Activated CD8-positive, alpha-beta memory T cell treated with anti-CD3 and anti-CD28 coated beads for 36 hours (primary cell): ENCODE measurements at regions not wholly inside any gene's neighbourhood (a gene's known extent, or its start where the extent isn't known, plus 50 kb on each side); places are given as distances from the start of the nearest gene placed in this dataset.

ENCODE experiments used
- CTCF ChIA-PET: fragments of 350-600 bp; sonication (Branson Sonifier 250); formaldehyde crosslinking; loops from one replicate; lab custom pipeline; 2021; ENCODE audit warnings: antibody characterized with exemption; lab: Charles Lee
- POLR2A ChIA-PET: fragments of 350-600 bp; sonication (Branson Sonifier 250); formaldehyde crosslinking; loops from one replicate; lab custom pipeline; 2021; ENCODE audit warnings: antibody characterized with exemption; lab: Charles Lee

- CTCF ChIA-PET: no interaction called here
- POLR2A ChIA-PET: no interaction called here
Observed at GRCh38 chr1:219806020-219806419, 122.3 kb downstream of the SLC30A10 start.

GRCh38 chr1:219805191-219805590 lies 123.2 kb downstream of the SLC30A10 start:
- CTCF ChIA-PET: no interaction called here
- POLR2A ChIA-PET: no interaction called here

DNA sequence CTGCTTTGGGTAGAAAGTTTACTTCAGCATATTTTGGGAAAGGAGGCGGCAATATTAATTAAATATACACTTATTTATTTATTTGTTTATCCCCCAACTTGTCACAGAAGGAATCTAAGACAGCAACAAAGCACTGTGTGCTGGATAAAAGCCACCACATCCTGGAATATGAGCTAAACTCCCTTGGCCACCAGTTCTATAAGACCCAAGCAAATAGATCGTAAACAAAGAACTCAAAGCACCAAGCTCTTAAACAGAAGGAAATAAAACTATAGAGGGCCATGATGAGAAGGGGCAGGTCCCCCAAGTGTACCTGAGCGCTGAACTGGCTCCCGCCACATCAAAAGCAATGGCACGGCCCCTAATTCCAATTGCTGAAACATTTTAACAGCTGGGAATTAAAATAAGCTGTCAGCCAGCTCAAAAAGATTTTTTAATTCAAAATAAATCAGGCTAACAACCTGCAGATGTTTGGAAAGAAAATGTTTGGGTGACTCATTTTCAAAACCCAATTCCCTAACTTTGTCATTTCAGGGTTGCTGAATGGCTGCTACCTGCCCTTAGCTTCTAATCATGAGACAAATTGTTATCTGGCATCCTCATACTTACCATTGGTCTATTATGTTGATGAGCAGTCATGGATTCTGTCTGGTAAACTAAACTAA lies 127.1 kb downstream of the SLC30A10 start:
- CTCF ChIA-PET: interaction anchor here (0.7 kb wide), 1 partner anchor 734 kb away, joined by 4 read pairs; no protein-coding TSS in a partner anchor
- POLR2A ChIA-PET: no interaction called here

GRCh38 chr1:219798283-219799030 lies 129.9 kb downstream of the SLC30A10 start:
- CTCF ChIA-PET: no interaction called here
- POLR2A ChIA-PET: no interaction called here

DNA sequence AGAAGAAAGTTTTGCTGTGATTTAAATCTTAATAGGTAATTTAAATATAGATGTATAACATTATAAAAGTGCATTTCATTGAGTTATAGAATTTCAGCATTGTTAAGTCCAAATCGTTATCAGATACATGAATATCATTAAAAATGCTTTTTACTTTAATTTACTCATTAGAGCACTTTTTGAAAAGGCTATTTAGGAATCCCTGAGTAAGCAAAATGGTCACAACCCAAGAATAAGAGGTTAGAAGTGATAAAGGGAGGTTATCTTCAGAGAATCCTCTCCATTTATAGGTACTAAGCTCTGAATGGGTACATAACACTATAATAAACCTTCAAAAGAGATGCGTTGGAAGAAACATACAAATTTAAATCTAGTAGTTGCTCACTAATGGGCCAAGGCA lies 130.7 kb downstream of the SLC30A10 start:
- ChIA-PET CTCF (no interaction called here), POLR2A (no interaction called here)

GRCh38 chr1:219797009-219797408 lies 131.3 kb downstream of the SLC30A10 start:
- ChIA-PET CTCF (no interaction called here), POLR2A (no interaction called here)

GRCh38 chr1:219795363-219795917 lies 132.9 kb downstream of the SLC30A10 start:
- POLR2A ChIA-PET: no interaction called here
- CTCF ChIA-PET: no interaction called here

GRCh38 chr1:219794085-219794743 lies 134.1 kb downstream of the SLC30A10 start:
- POLR2A ChIA-PET: no interaction called here
- CTCF ChIA-PET: no interaction called here

GRCh38 chr1:219792337-219793021 lies 135.9 kb downstream of the SLC30A10 start:
- POLR2A ChIA-PET: no interaction called here
- CTCF ChIA-PET: no interaction called here

- CTCF ChIA-PET: no interaction called here
Observed at GRCh38 chr1:219791766-219792165, 136.6 kb downstream of the SLC30A10 start.

DNA sequence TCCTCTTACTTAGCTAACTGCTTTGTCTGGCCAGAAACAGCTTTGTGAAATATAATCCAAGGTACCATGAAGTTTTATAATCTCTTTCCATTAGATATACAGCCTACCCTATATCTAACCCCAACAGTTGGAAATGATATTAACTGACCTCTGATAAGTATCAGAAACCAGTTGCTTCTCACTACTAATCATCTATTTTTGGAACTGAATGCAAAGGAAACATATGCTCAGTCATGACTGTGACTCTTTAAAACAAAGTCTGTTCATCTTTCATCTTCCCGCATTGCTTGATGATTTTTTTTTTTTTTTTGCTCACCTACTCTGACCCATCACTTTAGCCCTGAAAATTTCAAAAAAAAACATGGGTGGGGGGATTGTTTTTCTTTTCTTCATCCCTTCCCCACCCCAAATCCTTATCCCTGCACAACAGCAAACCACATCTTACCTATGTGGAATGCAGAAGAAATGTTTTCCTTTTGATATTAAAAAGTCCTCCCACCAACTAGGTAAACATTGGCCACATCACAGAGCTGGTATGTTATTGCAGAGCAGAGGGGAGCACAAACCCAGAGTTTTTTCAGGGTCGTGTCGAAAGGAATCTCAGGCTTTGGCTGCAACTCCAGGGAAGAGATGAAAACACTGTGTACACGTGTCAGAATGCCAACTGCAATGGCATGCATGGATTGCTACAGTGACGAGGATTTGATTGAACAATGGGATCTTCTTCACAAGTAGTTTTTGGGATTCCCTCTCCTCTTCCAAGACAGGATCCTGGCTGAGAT lies 137.3 kb downstream of the SLC30A10 start:
- CTCF ChIA-PET: no interaction called here
- POLR2A ChIA-PET: no interaction called here

More at GRCh38 chr1:219791766-219792165, 136.6 kb downstream of the SLC30A10 start:
- POLR2A ChIA-PET: no interaction called here

- ChIA-PET CTCF (no interaction called here), POLR2A (no interaction called here)
Observed at GRCh38 chr1:219788700-219789099, 139.7 kb downstream of the SLC30A10 start.

- POLR2A ChIA-PET: no interaction called here
Observed at GRCh38 chr1:219788091-219788490, 140.3 kb downstream of the SLC30A10 start.

GRCh38 chr1:219784660-219785381 lies 143.5 kb downstream of the SLC30A10 start:
- POLR2A ChIA-PET: no interaction called here
- CTCF ChIA-PET: no interaction called here

More at GRCh38 chr1:219788091-219788490, 140.3 kb downstream of the SLC30A10 start:
- CTCF ChIA-PET: no interaction called here

- POLR2A ChIA-PET: interaction anchor here (0.6 kb wide), 1 partner anchor 137 kb away, joined by 3 read pairs; no protein-coding TSS in a partner anchor
Observed at GRCh38 chr1:219783605-219784235, 144.6 kb downstream of the SLC30A10 start.

DNA sequence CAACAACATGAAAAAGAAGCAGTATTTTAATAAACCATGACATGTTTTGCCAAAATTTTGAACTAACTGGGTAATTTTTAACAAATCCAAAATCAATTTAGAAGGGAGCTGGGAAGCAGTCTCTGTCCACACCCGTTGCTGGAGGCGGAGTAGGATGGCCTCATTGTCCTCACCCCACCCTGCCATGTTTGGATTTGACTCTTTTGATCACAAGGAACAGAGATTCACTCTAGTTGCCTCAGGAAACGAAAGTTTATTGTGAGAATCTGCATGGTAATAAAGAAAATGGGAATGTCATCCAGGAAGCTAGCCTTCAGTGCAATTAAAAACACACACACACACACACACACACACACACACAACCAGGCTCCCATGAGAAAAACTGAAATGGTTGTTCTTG lies 145.4 kb downstream of the SLC30A10 start:
- CTCF ChIA-PET: no interaction called here
- POLR2A ChIA-PET: interaction anchor here (0.6 kb wide), 1 partner anchor 138 kb away, joined by 3 read pairs; no protein-coding TSS in a partner anchor

More at GRCh38 chr1:219783605-219784235, 144.6 kb downstream of the SLC30A10 start:
- CTCF ChIA-PET: no interaction called here

DNA sequence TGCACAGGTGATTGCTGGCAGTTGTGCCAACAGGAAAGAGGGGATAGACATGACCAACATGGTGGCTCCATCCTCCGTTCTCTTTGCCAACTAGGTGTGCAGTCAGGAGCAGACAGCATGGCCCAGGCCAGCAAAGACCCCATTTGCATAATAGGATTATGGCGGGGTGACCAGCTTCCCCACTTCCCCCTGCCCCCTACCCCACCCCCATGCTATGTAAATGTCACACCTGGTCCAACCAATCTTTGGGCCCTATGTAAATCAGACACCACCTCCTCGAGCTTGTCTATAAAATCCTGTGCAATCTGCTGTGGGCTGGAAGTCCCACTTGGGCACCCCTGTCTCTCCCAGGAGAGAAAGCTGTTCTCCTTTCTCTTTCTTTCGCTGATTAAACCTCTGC lies 146.0 kb downstream of the SLC30A10 start:
- CTCF ChIA-PET: no interaction called here
- POLR2A ChIA-PET: no interaction called here

DNA sequence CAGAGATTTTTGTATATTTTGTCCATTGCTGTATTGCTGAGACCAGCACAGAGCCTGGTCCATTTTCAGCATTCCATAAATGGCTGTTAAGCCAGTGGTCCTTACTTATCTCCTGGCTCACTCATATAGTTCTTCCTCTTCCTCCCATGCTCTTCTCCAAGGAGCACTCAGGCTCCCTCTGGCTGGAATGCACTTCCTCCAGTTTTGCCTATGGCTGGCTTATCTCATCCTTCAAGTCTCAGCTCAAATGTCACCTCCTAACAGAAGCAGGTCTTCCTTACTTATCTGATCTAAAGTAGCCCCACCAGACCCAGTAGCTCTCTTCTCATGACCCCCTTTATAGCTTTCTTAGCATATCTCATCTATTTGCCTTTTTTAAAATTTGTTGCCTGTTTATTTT lies 146.9 kb downstream of the SLC30A10 start:
- POLR2A ChIA-PET: no interaction called here
- CTCF ChIA-PET: no interaction called here
